ENCODE measurements at regions not wholly inside any gene's neighbourhood (a gene's known extent, or its start where the extent isn't known, plus 50 kb on each side); places are given as distances from the start of the nearest gene placed in this dataset.

DNA sequence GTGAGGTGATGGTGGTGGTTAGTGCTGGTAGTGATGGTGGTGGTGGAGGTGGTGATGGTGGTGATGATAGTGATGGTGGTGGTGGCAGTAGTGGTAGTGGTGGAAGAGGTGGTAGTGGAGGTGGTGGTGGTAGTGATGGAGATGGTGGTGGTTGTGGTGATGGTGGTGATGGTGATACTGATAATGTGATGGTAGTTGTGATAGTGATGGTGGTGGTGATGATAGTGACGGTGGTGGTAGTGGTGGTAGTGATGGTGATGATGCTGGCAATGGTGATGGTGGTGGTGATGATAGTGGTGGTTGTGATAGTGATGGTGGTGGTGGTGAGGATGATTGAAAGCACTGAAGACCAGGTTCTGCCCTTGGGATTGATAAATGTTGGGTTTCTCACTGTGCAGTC is 85.2 kb upstream of the SLC1A3 start:
- in situ Hi-C loops (cut with HindIII; ENCODE audit: low sequenced_read_pairs), result no loop called here
- DNase-seq (ENCODE audit: low read depth, low spot score), result no peak
- TF ChIP-seq, protein P1, sequence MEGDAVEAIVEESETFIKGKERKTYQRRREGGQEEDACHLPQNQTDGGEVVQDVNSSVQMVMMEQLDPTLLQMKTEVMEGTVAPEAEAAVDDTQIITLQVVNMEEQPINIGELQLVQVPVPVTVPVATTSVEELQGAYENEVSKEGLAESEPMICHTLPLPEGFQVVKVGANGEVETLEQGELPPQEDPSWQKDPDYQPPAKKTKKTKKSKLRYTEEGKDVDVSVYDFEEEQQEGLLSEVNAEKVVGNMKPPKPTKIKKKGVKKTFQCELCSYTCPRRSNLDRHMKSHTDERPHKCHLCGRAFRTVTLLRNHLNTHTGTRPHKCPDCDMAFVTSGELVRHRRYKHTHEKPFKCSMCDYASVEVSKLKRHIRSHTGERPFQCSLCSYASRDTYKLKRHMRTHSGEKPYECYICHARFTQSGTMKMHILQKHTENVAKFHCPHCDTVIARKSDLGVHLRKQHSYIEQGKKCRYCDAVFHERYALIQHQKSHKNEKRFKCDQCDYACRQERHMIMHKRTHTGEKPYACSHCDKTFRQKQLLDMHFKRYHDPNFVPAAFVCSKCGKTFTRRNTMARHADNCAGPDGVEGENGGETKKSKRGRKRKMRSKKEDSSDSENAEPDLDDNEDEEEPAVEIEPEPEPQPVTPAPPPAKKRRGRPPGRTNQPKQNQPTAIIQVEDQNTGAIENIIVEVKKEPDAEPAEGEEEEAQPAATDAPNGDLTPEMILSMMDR (IDR thresholded peaks at IDR 0.05; ENCODE audit: low read depth, low read length), result no peak
- H3K4me3 ChIP-seq (ENCODE audit: low read depth, low read length), result no peak overlapping the region

GRCh38 chr5:36521838-36522745 is 84.3 kb upstream of the SLC1A3 start:
- peak; percentile 14 for DNase-seq (ENCODE audit: low read depth, low spot score)
- no peak overlapping the region for H3K4me3 ChIP-seq (ENCODE audit: low read depth, low read length)
- TF ChIP-seq, protein P1 (IDR thresholded peaks at IDR 0.05; ENCODE audit: low read depth, low read length), result no peak
- in situ Hi-C loops (cut with HindIII; ENCODE audit: low sequenced_read_pairs), result no loop called here

GRCh38 chr5:36522746-36523065 is 83.7 kb upstream of the SLC1A3 start:
- in situ Hi-C loops (cut with HindIII; ENCODE audit: low sequenced_read_pairs), result no loop called here
- TF ChIP-seq, protein P1 (IDR thresholded peaks at IDR 0.05; ENCODE audit: low read depth, low read length), result no peak
- no peak for DNase-seq (ENCODE audit: low read depth, low spot score)
- H3K4me3 ChIP-seq (ENCODE audit: low read depth, low read length), result no peak overlapping the region

GRCh38 chr5:36523450-36523849 is 83.0 kb upstream of the SLC1A3 start:
- DNase-seq (ENCODE audit: low read depth, low spot score), result no peak
- no peak overlapping the region for H3K4me3 ChIP-seq (ENCODE audit: low read depth, low read length)
- TF ChIP-seq, protein P1 (IDR thresholded peaks at IDR 0.05; ENCODE audit: low read depth, low read length), result no peak
- in situ Hi-C loops (cut with HindIII; ENCODE audit: low sequenced_read_pairs), result no loop called here

DNA sequence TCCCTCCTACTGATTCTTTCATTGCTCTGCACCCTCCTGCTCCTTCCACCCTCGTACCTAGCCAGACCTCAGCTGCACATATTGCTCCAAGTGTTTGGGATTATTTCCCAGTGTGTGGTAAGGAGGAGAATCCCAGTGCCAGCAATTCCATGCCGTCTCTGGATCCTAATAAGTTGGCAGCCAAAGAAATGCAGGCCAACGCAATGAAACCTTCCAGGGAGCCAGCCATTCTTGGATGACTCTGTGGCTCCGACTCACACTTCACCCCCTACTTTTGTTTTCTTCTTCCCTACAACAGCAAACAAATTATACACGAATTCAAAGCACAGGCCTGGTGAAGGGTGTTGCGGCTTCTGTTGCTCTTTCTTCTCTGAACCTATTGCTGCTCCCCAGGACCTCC is 82.5 kb upstream of the SLC1A3 start:
- DNase-seq (ENCODE audit: low read depth, low spot score), result peak; percentile 19
- H3K4me3 ChIP-seq (ENCODE audit: low read depth, low read length), result no peak overlapping the region
- TF ChIP-seq, protein P1 (IDR thresholded peaks at IDR 0.05; ENCODE audit: low read depth, low read length), result no peak
- in situ Hi-C loops (cut with HindIII; ENCODE audit: low sequenced_read_pairs), result no loop called here

DNA sequence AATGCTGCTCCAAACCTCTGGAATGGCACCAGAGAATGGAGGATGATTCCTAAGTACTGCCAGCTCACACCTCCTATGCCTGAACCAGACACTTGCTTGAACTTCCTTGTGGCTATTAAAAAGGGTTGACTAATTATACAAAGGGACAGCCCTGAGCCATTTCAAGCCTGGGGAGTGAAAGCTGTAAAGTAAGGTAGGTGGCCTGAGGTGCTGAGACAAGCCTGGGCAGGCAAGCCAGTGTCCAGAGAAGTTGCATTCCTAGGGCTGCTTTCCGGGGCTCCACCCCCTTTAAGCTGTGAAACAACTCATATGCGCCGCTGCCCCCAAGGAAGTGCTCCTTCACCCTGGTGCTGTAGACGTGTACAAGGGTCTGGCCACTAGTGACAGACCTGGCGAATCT is 79.9 kb upstream of the SLC1A3 start:
- in situ Hi-C loops (cut with HindIII; ENCODE audit: low sequenced_read_pairs), result no loop called here
- DNase-seq (ENCODE audit: low read depth, low spot score), result no peak
- TF ChIP-seq, protein P1 (IDR thresholded peaks at IDR 0.05; ENCODE audit: low read depth, low read length), result no peak
- H3K4me3 ChIP-seq (ENCODE audit: low read depth, low read length), result no peak overlapping the region

Measured in astrocyte of the spinal cord (primary cell).